NB4 (cell line): ENCODE measurements at regions not wholly inside any gene's neighbourhood (a gene's known extent, or its start where the extent isn't known, plus 50 kb on each side); places are given as distances from the start of the nearest gene placed in this dataset.
"Not testable (repeated sequence)": the region's sequence is repeated elsewhere in the genome, so short reads cannot be mapped to it uniquely, and the experiment has no call there.

ENCODE experiments used
- DNase-seq: peaks from one replicate; pipeline ENCODE4 v3.0.0; 2010; ENCODE audit warnings: low read depth
- H3K4me3 ChIP-seq: one replicate; pipeline ENCODE4 v1.5.1; 2011; ENCODE audit warnings: mild to moderate bottlenecking, low read depth, low read length, moderate library complexity
- CTCF ChIP-seq: IDR thresholded peaks from one replicate; pipeline ENCODE4 v1.5.1; 2012; ENCODE audit warnings: low read depth, low read length
- MAX ChIP-seq: IDR thresholded peaks from 2 replicates; pipeline ENCODE4 v1.6.1; 2011; ENCODE audit warnings: low read depth, low read length
- MYC ChIP-seq: IDR thresholded peaks from 2 replicates; pipeline ENCODE4 v1.6.1; 2011; ENCODE audit warnings: low read depth, low read length
- POLR2A ChIP-seq: IDR thresholded peaks from 2 replicates; pipeline ENCODE4 v1.6.1; 2011; ENCODE audit warnings: mild to moderate bottlenecking; ENCODE audit not compliant: insufficient read length; ENCODE audit errors: extremely low read depth

- DNase-seq: no peak
- H3K4me3 ChIP-seq: no peak overlapping the region
- no peak for TF ChIP-seq MYC
- TF ChIP-seq MAX: no peak
- no peak for TF ChIP-seq POLR2A
- no peak for TF ChIP-seq CTCF
Measured at GRCh38 chr14:22379727-22380126, 209.3 kb downstream of the DAD1 start.

- TF ChIP-seq CTCF: no peak
- no peak for TF ChIP-seq POLR2A
- TF ChIP-seq MYC: no peak
- TF ChIP-seq MAX: no peak
- no peak overlapping the region for H3K4me3 ChIP-seq
- DNase-seq: no peak
Measured at GRCh38 chr14:22378181-22378580, 210.8 kb downstream of the DAD1 start.

GRCh38 chr14:22375321-22375930 is 213.6 kb downstream of the DAD1 start:
- H3K4me3 ChIP-seq: no peak overlapping the region
- peak; percentile 68 for TF ChIP-seq CTCF
- no peak for TF ChIP-seq POLR2A
- DNase-seq: peak; percentile 72

GRCh38 chr14:22370084-22370847 is 218.8 kb downstream of the DAD1 start:
- no peak overlapping the region for H3K4me3 ChIP-seq
- DNase-seq: no peak
- TF ChIP-seq POLR2A: no peak
- no peak for TF ChIP-seq MAX
- TF ChIP-seq MYC: no peak
- TF ChIP-seq CTCF: no peak

- TF ChIP-seq MAX: no peak
- no peak for TF ChIP-seq POLR2A
- no peak for TF ChIP-seq CTCF
- no peak for TF ChIP-seq MYC
- DNase-seq: no peak
- H3K4me3 ChIP-seq: no peak overlapping the region
Measured at GRCh38 chr14:22358726-22359125, 230.3 kb downstream of the DAD1 start.

- H3K4me3 ChIP-seq, DNase-seq: not testable (repeated sequence)
Measured at GRCh38 chr14:22349281-22349680, 239.7 kb downstream of the DAD1 start.
